Embryonic facial prominence (tissue), 1 donor: ENCODE measurements at regions not wholly inside any gene's neighbourhood (a gene's known extent, or its start where the extent isn't known, plus 50 kb on each side); places are given as distances from the start of the nearest gene placed in this dataset.

Experiments
- DNase-seq: peaks from one replicate; pipeline ENCODE4 v3.0.0-alpha.2; 2016; ENCODE audit errors: extremely low spot score

DNA sequence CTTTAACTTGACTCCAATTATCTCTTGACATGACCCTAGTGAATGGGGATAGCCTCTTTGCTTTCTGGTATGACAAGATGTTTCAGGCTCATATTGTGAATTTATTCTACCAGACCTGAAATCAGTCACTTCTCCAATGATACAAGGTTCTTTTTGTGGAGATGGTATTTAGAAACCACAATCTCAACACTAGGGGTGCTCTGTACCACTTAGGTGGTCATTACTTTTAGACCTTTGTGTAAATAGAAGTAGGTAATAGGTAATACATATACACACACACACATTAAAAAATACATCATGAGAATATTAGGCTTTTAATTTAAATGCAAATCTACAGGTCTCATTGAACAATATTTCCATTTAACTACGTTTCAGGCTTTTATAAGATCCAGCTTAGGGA, 199.0 kb upstream of the RHOBTB1 start:
- no peak for DNase-seq

DNA sequence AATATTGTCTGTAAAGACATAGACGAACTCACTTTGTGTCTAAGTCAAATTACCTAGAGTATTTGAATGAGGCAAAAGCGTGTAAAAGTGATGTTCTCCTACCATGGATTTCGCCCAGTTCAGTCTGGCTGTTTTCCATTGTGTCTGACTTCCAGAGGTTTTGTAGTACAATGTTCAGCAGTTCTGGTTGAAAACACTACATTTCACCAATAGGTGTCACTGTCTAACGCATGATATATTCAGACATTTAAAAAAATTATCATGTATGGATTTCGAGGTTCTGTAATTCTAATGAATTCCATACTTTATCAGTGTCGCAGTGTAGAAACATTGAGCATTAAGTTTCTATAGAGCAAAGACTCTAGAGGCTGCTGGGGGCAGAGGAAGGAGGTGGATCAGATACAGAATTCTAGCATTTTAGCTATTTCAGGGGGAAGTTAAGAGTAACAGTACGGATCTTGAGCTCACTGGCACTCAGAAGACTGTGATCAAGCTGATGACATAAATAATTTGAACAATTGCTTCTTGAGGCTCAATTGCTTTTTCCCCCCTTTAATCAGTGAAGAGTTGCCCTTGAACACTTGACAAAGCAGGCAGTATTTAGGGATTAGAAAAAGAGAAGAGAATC, 196.9 kb upstream of the RHOBTB1 start:
- peak; percentile 77 for DNase-seq

DNA sequence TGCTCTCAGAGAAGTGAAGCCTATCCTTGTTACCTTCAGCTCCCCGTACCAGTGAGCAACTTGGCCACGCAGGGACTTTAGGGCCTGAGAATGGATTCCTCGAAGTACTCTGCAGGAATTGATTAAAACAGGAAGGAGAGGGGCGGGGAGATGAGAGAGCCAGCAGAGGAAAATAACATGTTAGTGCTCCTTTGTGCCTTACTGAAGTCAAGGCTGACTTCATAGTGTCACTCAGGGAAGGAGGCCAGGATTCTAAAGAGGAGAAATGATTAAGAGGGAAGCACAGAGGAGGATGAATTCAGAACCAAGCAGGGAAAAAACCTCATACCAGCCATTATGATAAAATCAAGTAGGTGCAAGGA, 195.6 kb upstream of the RHOBTB1 start:
- no peak for DNase-seq

DNA sequence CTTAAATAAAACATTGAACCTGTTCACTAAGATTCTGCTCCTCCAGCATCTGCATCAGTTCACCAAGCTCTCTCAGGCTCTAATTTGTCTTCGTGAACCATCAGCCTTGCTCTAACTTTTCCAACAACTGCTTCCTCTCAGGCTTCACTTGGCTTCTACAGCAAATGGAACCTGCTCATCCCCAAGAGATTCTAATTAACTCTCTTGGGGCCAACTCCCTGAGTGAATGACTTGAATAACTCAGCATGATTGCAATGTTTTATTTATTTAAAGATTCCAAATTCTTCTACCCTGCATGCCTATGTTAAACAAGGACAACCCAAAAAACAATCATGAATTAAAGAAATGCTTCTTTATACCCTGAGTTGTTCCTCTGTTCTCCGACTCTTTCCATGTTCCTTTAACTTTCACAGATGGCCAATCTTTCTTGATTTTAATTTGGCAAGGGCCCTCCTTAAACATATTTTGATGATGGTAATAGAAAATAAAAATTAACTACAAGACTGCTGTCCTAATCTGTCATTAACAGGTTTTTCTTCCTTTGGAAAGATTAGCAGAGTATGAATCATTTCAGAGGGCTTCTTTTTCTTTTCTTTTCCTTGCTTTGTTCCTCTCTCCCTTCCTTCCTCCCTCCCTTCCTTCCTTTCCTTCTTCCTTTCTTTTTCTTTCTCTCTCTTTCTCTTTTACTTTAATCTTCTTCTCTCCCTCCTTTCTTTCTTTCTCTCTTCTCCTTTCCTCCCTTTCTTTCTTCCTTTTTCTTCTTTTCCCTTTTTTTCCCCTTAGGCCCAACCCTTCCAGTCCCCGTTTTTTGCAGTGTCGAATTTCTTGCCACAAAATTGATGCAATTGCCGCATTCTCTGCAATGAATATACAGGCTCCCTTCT, 195.0 kb upstream of the RHOBTB1 start:
- no peak for DNase-seq

DNA sequence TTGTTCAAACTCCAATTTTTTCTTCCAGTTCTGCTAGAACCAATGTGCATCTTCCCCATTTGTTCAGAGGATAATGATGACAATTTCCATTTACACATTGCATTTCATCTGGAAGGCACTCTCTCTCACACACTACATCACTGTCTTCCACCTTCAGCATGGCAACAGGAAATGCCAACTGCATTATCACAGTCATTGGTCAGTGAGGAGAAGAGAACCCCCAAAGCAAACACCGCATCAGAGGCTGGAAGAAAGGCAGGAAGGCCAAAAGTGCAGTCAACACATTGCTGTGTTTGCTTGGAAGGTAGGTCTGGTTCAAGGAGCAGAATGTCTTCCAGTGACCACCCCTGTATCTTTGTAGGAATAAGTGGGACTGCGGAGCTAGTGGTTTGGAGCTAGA, 192.2 kb upstream of the RHOBTB1 start:
- no peak for DNase-seq

DNA sequence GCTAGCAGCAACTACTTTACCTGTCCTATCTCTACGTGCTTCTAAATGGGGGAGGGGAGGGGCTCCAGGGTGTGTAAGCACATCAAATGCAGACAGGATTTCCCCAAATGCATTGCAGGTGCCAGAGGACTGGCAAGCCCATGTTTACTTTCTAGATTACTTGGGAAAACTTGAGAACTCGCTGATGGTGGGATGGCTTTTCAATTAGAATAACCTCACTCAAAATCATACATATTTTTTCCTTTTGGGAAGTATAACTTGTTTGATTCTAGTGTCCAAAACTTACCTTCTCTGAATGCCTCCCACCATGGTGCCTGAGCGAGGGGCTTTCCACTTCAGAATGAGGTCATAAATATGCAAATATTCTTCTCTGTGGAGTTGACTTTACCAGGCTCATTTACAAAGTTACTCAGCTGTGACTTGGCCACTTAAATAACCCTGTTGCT, 191.3 kb upstream of the RHOBTB1 start:
- no peak for DNase-seq

DNA sequence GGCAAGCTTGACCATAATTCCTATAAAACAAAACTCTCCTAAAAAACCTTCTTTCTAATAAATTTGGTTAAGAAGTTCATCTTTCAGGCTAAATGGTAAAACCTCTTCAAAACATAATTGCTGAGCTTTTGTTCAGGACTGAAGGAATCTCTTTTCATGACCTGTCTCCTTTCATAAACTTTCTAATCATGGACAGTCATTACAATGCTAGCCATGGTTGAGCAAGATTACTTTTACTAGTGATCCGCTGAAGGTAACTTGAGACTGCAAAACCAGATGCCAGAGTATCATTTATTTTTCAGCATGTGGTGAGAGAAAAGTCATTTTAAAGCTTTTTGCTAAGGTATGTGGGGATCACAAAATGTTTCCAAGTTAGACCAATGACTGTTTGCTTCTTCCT, 186.4 kb upstream of the RHOBTB1 start:
- DNase-seq = no peak

DNA sequence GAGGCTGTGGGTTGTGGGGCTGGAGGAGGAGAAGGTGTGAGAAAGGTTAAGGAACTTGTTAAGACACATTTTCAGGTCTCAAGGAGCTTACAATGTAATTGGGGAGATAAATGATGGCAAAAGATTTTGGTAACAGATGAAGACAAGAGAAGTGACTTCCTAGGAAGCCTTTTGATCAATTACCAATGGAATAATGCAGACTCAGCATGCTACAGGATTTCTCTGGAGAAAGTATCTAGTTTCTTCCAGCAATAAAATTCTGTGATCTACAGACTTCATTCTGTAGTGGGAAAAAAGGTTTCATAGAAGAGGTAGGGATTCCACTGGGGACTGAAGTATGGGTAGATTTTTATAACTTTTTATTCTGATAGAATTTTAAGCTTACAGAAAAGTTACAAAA, 184.2 kb upstream of the RHOBTB1 start:
- DNase-seq = no peak

DNA sequence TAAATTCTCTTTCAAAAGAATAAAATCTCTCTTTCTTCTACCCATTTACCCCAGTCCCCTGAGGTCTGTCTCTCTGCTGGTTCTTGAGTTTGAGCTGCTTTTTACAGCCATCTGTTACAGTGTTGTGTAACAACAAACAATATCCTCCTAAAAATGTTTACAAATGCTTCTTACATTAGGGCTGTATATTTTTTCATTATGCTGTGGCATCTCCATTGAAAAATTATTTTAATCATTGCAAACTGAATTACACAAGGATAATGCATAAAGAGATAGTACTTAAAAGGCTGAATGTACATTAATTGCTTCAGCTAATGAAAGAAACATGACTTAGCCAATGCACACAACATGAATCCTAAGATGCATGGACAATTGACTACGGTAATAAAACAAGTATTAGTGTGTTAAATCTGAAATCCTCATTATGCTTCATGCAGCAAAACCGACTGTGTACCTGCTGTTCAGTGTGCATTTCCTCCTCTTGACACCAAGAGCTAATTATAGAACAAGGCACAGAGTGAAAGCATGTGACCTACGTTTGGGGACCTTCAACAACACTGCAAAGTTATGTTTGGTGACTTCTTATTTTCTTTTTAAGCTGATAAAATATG, 181.7 kb upstream of the RHOBTB1 start:
- no peak for DNase-seq

DNA sequence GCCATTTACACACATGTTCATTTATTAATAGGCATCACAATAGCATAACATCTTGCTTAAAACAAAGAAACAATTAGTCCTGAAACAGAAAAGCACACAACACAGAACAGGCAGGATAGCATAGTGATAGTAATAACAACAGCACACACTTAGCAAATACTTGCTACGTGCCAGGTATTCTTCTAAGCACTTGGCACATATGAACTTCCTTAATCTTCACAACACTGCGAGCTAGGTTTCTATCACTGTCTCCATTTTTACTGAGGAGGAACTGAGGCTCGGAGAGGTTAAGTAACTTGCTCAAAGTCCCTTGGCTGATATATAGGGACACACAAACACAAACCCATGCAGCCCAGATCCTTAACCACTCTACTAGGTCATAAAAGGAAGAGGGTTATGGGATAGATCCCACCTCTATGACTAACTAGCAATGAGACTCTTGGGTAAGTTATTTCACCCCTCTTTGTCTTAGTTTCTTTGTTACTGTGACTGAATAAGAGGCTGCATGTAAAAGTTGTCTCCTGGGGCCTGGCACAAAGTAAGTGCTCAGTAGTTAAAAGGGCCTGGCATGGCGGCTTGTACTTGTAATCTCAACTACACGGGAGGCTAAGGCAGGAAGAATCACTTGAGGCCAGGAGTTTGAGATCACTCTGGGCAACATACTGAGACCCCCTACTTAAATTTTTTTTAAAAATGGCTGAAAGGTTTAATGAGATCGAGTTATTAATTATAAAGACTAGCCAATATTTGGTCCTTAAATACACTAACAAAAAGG, 181.0 kb upstream of the RHOBTB1 start:
- no peak for DNase-seq

DNA sequence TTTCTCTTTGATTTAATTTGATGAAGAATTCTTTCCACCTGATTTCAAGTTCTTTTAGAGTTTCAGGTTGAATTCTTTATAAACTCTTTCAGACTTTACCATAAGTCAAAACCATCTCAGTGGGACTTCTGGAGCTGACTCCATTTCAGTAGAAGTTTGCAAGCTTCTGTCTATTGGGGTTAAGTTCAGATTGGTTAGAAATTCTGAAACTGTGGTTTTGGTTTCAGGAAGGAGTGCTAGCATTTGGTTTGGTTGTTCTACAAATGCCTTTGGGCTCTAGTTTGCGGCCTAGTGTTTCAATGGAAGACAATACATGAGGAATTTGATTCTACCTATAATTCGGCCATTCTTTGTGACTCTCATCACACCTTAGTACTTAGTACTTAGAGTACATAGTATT, 176.8 kb upstream of the RHOBTB1 start:
- no peak for DNase-seq

DNA sequence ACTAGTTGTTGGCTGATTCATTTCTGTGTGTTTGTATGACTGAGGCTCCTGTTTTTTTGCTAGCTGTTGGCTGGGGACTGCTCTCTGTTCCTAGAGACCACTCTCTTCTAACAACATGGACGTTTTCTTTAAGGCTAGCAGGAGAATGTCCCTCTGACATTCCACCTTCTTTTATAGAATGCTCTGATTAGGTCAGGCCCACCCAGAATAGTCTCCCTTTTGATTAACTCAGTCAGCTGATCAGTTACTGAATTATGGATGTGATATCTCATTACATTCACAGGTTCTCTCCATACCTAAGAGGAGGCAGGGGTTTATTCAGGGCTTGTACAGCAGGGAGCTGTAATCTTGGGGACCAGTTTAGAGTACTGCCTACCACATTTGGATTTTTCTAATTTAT, 175.6 kb upstream of the RHOBTB1 start:
- DNase-seq = no peak

DNA sequence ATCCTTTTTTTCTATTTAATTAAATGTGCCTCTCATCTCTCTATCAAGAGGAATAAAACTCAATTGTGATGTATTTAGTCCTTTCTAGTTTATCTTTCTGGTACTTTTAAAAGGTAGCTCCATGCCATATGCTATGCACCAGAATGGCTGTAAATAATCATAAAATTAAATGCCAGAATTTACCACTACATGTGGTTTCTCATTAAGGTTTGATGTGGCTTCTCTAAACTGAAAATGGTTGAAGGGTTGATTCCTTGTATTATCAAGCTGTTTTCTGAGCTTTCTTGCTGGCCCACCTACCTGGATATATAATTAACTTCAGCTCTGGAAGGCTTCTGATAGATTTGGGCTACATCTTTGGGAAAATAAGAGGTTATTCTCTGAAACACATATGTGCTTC, 171.9 kb upstream of the RHOBTB1 start:
- no peak for DNase-seq

DNA sequence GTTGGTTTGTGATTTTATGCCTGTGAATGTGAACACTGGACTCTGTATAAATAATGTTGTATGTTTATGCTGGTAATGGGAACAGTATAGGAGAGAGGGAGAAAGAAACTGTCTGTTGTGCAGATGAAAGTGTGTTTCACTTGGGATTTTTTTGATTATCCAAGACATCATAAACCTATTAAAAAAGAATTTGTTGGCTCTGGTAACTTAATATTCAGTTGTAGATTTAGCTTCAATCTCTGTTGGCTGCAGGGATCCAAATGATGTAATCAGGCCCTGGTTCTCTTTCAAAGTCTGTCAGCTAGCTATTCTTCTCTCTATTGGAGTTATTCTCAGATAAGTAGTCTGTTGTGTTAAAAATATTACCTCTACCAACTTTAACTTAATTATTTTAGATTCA, 168.8 kb upstream of the RHOBTB1 start:
- peak; percentile 11 for DNase-seq

DNA sequence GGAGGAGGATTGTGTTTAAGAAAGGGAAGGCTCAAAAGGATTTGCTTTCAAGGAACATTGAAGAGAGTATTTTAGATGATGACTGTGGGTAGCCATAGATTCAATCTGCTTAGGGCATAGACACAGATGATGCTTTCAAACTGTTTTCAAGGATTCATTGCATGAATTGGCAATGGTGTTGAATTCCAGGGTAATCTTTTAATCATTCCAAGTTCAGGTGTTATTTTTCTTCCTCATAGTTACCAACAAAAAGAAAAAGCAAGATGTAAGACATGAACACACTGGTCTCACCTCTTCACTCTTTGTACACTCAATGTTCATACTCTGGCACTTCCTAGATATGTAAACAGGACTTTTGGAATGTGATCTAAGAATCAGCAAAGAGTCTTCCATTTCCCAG, 167.0 kb upstream of the RHOBTB1 start:
- no peak for DNase-seq

DNA sequence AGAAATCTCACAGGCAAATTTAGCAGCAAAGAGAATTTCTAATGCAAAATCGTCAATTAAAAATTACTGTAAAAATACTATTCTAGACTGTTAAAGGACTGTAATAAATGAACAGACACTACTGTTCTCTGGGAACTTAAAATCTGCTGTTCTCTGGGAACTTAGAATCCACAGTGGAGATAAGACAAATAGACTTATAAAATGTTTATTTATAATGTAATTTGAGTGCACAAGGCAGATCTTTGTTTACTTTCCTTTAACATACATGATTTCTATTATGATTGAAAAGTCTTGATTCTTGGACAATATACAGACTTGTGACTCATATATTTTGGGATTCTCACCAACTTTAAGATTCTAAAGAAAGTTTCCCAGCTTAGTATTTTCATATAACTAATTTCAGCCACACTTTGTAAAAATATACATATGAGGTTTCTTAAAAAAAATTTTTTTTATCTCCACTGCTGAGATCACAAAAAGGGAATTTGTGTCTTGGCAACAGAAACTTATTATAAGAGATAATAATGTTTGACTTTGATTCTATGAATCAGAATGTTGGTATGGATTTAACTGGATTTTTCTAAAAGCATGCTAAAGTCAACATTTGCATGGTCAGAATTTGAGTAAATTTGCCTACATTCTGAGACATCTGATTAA, 166.3 kb upstream of the RHOBTB1 start:
- DNase-seq = no peak

DNA sequence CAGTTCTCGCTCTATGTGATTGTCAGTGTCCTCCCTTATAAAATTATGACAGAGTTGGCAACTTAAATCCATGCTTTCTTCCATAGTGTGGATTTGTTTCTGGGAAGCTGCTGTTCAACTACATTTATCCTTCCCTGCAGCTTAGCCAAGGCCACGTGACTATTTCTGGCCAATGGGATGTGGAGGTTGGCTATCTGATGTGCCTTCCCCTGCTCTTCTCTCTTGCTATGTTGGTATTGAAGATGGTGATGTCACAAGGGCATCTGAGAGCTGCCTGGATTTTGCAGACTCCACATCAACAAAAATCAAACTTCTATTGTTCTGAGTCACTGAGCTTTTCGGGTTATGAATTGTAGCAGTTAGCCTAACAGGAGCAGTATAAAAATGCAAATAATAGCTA, 164.9 kb upstream of the RHOBTB1 start:
- DNase-seq = no peak

DNA sequence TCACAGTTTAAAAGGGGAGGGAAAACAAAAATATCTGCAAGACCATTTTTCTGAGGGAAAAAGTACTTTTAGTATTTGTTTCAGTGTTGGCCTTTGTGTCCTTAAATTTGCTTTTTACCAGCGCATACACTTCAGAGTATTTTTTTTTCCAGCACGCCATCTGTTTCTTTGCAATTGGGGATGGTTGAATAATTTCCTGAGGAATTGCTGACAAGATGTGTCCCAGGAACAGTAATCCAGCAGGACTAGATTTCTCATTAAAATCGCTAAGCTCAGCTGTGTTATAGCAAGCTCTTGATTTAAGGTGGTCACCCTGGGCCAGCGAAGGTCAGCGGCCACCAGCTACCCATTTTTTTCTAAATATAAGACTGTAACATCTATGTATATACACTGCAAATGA, 156.9 kb upstream of the RHOBTB1 start:
- DNase-seq = no peak

DNA sequence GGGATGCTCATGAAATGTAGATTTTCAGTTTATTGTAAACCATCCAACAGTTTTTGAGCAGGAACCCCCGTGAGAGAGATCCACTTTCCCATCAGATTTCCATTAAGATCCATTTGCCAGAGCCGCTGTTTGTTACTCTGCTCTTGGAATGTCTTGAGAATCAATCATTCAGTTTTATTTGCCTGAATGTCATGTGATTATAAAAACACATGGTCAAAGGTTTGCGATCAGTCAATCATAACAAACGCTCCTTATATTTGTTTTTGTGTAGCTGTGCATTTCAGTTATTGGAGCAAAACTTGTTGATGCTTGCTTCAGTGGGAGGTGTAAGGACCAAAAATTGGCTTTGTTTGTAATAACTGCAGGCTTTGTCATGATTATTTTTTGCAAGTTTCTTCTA, 155.8 kb upstream of the RHOBTB1 start:
- DNase-seq = no peak

DNA sequence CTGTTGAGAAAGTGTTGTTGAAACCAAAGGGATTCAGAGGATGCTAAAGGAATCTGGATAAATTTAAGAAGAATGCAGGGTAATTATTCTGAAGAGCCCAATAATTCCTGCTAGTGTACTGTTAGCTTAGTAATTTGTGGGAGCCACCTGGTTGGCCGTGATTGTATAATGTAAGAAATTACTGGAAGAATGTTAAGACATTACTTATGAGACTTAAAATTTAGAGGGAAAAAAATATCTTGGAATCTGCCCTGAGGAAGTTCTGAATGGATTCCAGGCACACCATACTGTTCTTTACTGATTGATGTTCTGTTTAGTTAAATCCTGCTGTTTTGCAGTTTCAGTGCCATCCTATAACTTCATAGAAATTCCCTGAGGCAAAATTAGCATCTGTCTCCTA, 155.0 kb upstream of the RHOBTB1 start:
- no peak for DNase-seq

DNA sequence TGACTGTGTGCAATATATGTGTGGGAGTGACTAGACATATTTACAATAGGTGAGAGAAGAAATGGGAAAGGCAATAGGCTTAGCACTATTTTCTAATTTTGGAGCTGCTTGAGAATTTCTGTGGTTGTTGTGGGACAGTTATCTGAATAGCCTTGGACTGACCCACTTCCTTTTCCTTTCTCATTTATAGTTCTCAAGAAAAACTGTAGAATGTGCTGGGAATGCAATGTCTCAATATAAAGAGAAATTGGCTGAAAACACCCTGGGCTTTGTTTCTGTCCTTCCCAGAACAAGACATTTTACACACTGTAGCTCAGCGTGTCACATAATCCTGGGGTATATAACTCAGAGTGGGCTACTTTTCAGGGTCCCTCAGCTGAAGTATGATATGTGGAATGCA, 153.0 kb upstream of the RHOBTB1 start:
- no peak for DNase-seq

DNA sequence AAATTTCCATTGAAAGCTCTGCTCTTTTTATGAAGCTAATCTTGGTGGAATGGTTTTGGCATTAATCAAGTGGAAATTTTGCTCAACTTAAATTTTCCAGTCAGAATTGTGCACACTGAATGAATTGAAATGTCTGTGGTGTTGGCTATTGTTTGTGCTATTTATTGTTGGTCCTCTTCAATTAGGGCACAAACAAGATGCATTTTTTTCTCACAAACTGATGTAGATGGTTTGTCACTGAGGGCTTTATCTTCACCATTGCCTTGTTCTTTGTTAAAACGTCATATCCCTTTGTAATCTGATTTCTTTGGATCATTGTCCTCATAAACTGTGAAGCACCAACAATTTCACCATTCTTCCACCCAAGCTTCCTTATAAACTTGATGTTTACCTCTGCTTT, 152.1 kb upstream of the RHOBTB1 start:
- no peak for DNase-seq
